Prostate gland (tissue), 2 donors: ENCODE measurements at regions not wholly inside any gene's neighbourhood (a gene's known extent, or its start where the extent isn't known, plus 50 kb on each side); places are given as distances from the start of the nearest gene placed in this dataset.

Experiments
- DNase-seq: peaks from one replicate; pipeline ENCODE4 v3.0.0-alpha.2; 2019; ENCODE audit warnings: low spot score
- H3K27ac ChIP-seq, 2 donors: fragments of 200-600 bp; sonication (generic); 2 replicates each; pipeline ENCODE4 v1.5.1; 2017 to 2019
- H3K27me3 ChIP-seq: fragments of 200-600 bp; sonication (generic); replicated peaks from 2 replicates; pipeline ENCODE4 v1.5.1; 2019; ENCODE audit not compliant: insufficient read depth
- H3K36me3 ChIP-seq, 2 donors: fragments of 200-600 bp; sonication (generic); 1 replicate in 1 of 2; 2 replicates in 1 of 2; pipeline versions ENCODE4 v1.5.1 to v1.8.1; 2017 to 2019
- H3K4me1 ChIP-seq: fragments of 200-600 bp; sonication (generic); replicated peaks from 2 replicates; pipeline ENCODE4 v1.5.1; 2019
- H3K4me3 ChIP-seq, 2 donors: fragments of 200-600 bp; sonication (generic); 2 replicates each; pipeline ENCODE4 v1.5.1; 2017 to 2019
- H3K9me3 ChIP-seq: fragments of 200-600 bp; sonication (generic); 2 replicates; pipeline ENCODE4 v1.5.1; 2017
- CTCF ChIP-seq, 4 experiments: fragments of 200-600 bp in 2 of 4; fragments of 450-650 bp in 2 of 4; sonication (generic) in 2 of 4; IDR thresholded peaks; 1 replicate in 3 of 4; 2 replicates in 1 of 4; pipeline ENCODE4 v1.5.1; 2016 to 2019; ENCODE audit warnings: antibody characterized with exemption in 4 of 4, mild to moderate bottlenecking in 2 of 4, moderate library complexity in 2 of 4
- POLR2A ChIP-seq: fragments of 450-650 bp; IDR thresholded peaks from one replicate; pipeline ENCODE4 v1.6.1; 2016; ENCODE audit warnings: antibody characterized with exemption, mild to moderate bottlenecking
- POLR2AphosphoS5 ChIP-seq: sonication (generic); formaldehyde crosslinking; IDR thresholded peaks from one replicate; pipeline ENCODE4 v1.6.1; 2017; ENCODE audit warnings: antibody characterized with exemption
- WGBS: methylation state at CpG from one replicate; pipeline ENCODE4 v1.1.5; 2018; 5-methylcytosine and 5-hydroxymethylcytosine counted together
- intact Hi-C: fragments of 100-400 bp; cut with DNase I; formaldehyde crosslinking; loops from one replicate; pipeline ENCODE4 v1.14.2; 2022

DNA sequence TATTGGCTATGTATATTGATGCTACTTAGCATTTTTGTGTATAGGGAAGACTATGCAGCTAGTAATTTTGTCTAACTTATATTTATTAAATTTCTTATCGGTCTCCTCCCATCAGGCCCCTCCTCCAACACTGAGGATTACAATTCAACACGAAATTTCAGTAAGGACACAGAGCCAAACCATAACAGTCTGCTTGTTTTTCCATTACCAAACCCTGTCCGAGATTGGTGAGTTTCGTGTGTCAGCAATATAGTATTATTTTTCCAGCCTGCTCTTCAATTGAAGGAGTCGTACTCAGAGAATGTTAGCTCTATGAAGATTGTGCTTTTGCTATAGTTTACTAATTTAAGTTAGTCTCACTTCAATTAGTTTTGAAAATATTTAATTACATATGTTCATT lies 1495.3 kb downstream of the MRPL39 start:
- Histone ChIP-seq H3K4me1 (no peaks in the 10 kb centered on the region), H3K27me3 (no peaks in the 10 kb centered on the region), H3K9me3 (no peaks in the 10 kb centered on the region), H3K27ac (no peak overlapping the region), H3K36me3 (no peaks in the 10 kb centered on the region), H3K4me3 (no peak overlapping the region)
- intact Hi-C loops = no loop called here
- WGBS = 49% methylated on average over 5 of the region's 5 CpGs
- TF ChIP-seq POLR2AphosphoS5 (no peak), POLR2A (no peak), CTCF (IDR thresholded peaks at IDR 0.05) (no peak)
- DNase-seq = no peak

GRCh38 chr21:24110846-24111245 lies 1496.4 kb downstream of the MRPL39 start:
- TF ChIP-seq POLR2A (no peak), POLR2AphosphoS5 (no peak), CTCF (IDR thresholded peaks at IDR 0.05) (no peak)
- intact Hi-C loops = no loop called here
- Histone ChIP-seq H3K4me1 (no peaks in the 10 kb centered on the region), H3K27me3 (no peaks in the 10 kb centered on the region), H3K36me3 (no peaks in the 10 kb centered on the region), H3K9me3 (no peaks in the 10 kb centered on the region), H3K4me3 (no peak overlapping the region), H3K27ac (no peak overlapping the region)
- no peak for DNase-seq

- TF ChIP-seq POLR2AphosphoS5 (no peak), CTCF (IDR thresholded peaks at IDR 0.05) (no peak), POLR2A (no peak)
- no peak overlapping the region for H3K27ac ChIP-seq
- H3K36me3 ChIP-seq = no peaks in the 10 kb centered on the region
- no peaks in the 10 kb centered on the region for H3K27me3 ChIP-seq
- no peaks in the 10 kb centered on the region for H3K9me3 ChIP-seq
- H3K4me3 ChIP-seq = no peak overlapping the region
- WGBS = 0% methylated on average over 1 of the region's 1 CpG
- no peaks in the 10 kb centered on the region for H3K4me1 ChIP-seq
- DNase-seq = no peak
- intact Hi-C loops = no loop called here
These were observed 1510.1 kb downstream of the MRPL39 start for GRCh38 chr21:24097181-24097580.

- DNase-seq = no peak
- intact Hi-C loops = no loop called here
- no peak overlapping the region for H3K27ac ChIP-seq
- no peaks in the 10 kb centered on the region for H3K36me3 ChIP-seq
- H3K27me3 ChIP-seq = no peaks in the 10 kb centered on the region
- 82% methylated on average over 1 of the region's 1 CpG for WGBS
- H3K4me1 ChIP-seq = no peaks in the 10 kb centered on the region
- no peak overlapping the region for H3K4me3 ChIP-seq
- TF ChIP-seq CTCF (IDR thresholded peaks at IDR 0.05) (no peak), POLR2A (no peak), POLR2AphosphoS5 (no peak)
- H3K9me3 ChIP-seq = no peaks in the 10 kb centered on the region
These were observed 1510.6 kb downstream of the MRPL39 start for GRCh38 chr21:24096651-24097050.

- H3K27ac ChIP-seq = no peak overlapping the region
- intact Hi-C loops = no loop called here
- TF ChIP-seq POLR2A (no peak), POLR2AphosphoS5 (no peak), CTCF (IDR thresholded peaks at IDR 0.05) (no peak)
These were observed 1514.2 kb downstream of the MRPL39 start for GRCh38 chr21:24093032-24093431.

More at GRCh38 chr21:24093032-24093431, 1514.2 kb downstream of the MRPL39 start:
- no peak for DNase-seq
- H3K27me3 ChIP-seq = no peaks in the 10 kb centered on the region
- H3K36me3 ChIP-seq = no peaks in the 10 kb centered on the region
- no peak overlapping the region for H3K4me3 ChIP-seq
- H3K4me1 ChIP-seq = no peaks in the 10 kb centered on the region
- H3K9me3 ChIP-seq = no peaks in the 10 kb centered on the region
